A673 (cell line): ENCODE measurements at regions not wholly inside any gene's neighbourhood (a gene's known extent, or its start where the extent isn't known, plus 50 kb on each side); places are given as distances from the start of the nearest gene placed in this dataset.

Experiments used
- BruUV-seq: library from RNA; stranded (reverse); fragments of 400-500 nt; replicated peaks from 2 replicates; lab custom pipeline; 2021; lab: Mats Ljungman, UMichigan
- CTCF ChIA-PET: fragments of 300-600 bp; sonication (Branson Sonifier 250); formaldehyde crosslinking; loops from one replicate; lab custom pipeline; 2022; ENCODE audit warnings: antibody characterized with exemption; lab: Charles Lee
- POLR2A ChIA-PET: fragments of 300-600 bp; sonication (Branson Sonifier 250); formaldehyde crosslinking; loops from one replicate; lab custom pipeline; 2022; ENCODE audit warnings: antibody characterized with exemption; ENCODE audit not compliant: low non-redundant PET; lab: Charles Lee
- DNase-seq: peaks from one replicate; pipeline ENCODE4 v3.0.0-alpha.2; 2015; ENCODE audit warnings: low spot score
- H3K27ac ChIP-seq: fragments of 200-600 bp; sonication (generic); 2 replicates; pipeline ENCODE4 v1.5.1; 2016; ENCODE audit warnings: mixed run types, low read depth, mild to moderate bottlenecking, mixed read lengths, antibody characterized with exemption, low read length; ENCODE audit not compliant: poor library complexity, severe bottlenecking
- H3K27me3 ChIP-seq: fragments of 200-600 bp; sonication (generic); replicated peaks from 2 replicates; pipeline ENCODE4 v1.6.1; 2017; ENCODE audit warnings: mixed run types, low read depth, mild to moderate bottlenecking, mixed read lengths, antibody characterized with exemption, low read length; ENCODE audit not compliant: insufficient read depth, poor library complexity
- H3K36me3 ChIP-seq: fragments of 200-600 bp; sonication (generic); 2 replicates; pipeline ENCODE4 v1.6.1; 2016; ENCODE audit warnings: mixed run types, mild to moderate bottlenecking, mixed read lengths, antibody characterized with exemption, low read length; ENCODE audit not compliant: insufficient read depth, poor library complexity, severe bottlenecking
- H3K4me1 ChIP-seq: fragments of 200-600 bp; sonication (generic); 2 replicates; pipeline ENCODE4 v1.6.1; 2017; ENCODE audit warnings: mixed run types, mild to moderate bottlenecking, mixed read lengths, antibody characterized with exemption, low read length; ENCODE audit not compliant: insufficient read depth, poor library complexity, severe bottlenecking
- H3K4me3 ChIP-seq: fragments of 200-600 bp; sonication (generic); 2 replicates; pipeline ENCODE4 v1.5.1; 2016; ENCODE audit warnings: low read depth, mixed run types, mild to moderate bottlenecking, mixed read lengths, low read length; ENCODE audit not compliant: poor library complexity, severe bottlenecking
- H3K9me3 ChIP-seq: fragments of 200-600 bp; sonication (generic); 2 replicates; pipeline ENCODE4 v1.6.1; 2016; ENCODE audit warnings: mixed run types, low read depth, mild to moderate bottlenecking, mixed read lengths, antibody characterized with exemption, low read length; ENCODE audit not compliant: poor library complexity, severe bottlenecking
- CTCF ChIP-seq: fragments of 300-800, 200-600 bp; sonication (generic); conservative IDR thresholded peaks from 2 replicates; pipeline ENCODE4 v1.5.1; 2017; ENCODE audit warnings: low read depth, mild to moderate bottlenecking, antibody characterized with exemption, low read length, moderate library complexity, mixed read lengths
- EZH2 ChIP-seq: fragments of 200-600 bp; sonication (generic); IDR thresholded peaks from 2 replicates; pipeline ENCODE4 v1.6.1; 2017; ENCODE audit warnings: borderline replicate concordance, low read depth, mild to moderate bottlenecking, mixed read lengths, antibody characterized with exemption, low read length; ENCODE audit not compliant: poor library complexity, severe bottlenecking
- intact Hi-C: fragments of 100-400 bp; cut with micrococcal nuclease; formaldehyde crosslinking; loops from one replicate; pipeline ENCODE4 v1.10.0; 2022; ENCODE audit not compliant: unreplicated experiment

GRCh38 chr2:21757805-21758430, 634.1 kb downstream of the TDRD15 start:
- Histone ChIP-seq H3K36me3 (no peaks in the 10 kb centered on the region), H3K27ac (no peak overlapping the region), H3K27me3 (peaks cover 9% of the 10 kb centered on the region), H3K4me1 (no peaks in the 10 kb centered on the region), H3K4me3 (no peak overlapping the region), H3K9me3 (no peaks in the 10 kb centered on the region)
- no peak for DNase-seq
- TF ChIP-seq CTCF: no peak
- TF ChIP-seq EZH2: no peak
- intact Hi-C loops: no loop called here
- CTCF ChIA-PET: no interaction called here
- no TSS peak for BruUV-seq
- POLR2A ChIA-PET: no interaction called here

- Histone ChIP-seq H3K4me3 (no peak overlapping the region), H3K9me3 (no peaks in the 10 kb centered on the region), H3K36me3 (no peaks in the 10 kb centered on the region), H3K4me1 (no peaks in the 10 kb centered on the region), H3K27ac (no peak overlapping the region), H3K27me3 (peaks cover 9% of the 10 kb centered on the region)
- no TSS peak for BruUV-seq
- ChIA-PET CTCF (no interaction called here), POLR2A (no interaction called here)
- DNase-seq: no peak
- intact Hi-C loops: no loop called here
- TF ChIP-seq EZH2: no peak
- TF ChIP-seq CTCF: no peak
These were observed 636.1 kb downstream of the TDRD15 start for GRCh38 chr2:21759819-21760218.

GRCh38 chr2:21761361-21761760, 637.6 kb downstream of the TDRD15 start:
- Histone ChIP-seq H3K27ac (no peak overlapping the region), H3K9me3 (no peaks in the 10 kb centered on the region), H3K4me3 (no peak overlapping the region), H3K27me3 (peaks cover 16% of the 10 kb centered on the region), H3K4me1 (no peaks in the 10 kb centered on the region), H3K36me3 (no peaks in the 10 kb centered on the region)
- POLR2A ChIA-PET: no interaction called here
- CTCF ChIA-PET: no interaction called here
- TF ChIP-seq EZH2: no peak
- no peak for TF ChIP-seq CTCF
- intact Hi-C loops: no loop called here
- DNase-seq: no peak
- BruUV-seq: no TSS peak
